Mesenchymal stem cell (in vitro differentiated cells and primary cell): ENCODE measurements at regions not wholly inside any gene's neighbourhood (a gene's known extent, or its start where the extent isn't known, plus 50 kb on each side); places are given as distances from the start of the nearest gene placed in this dataset.

Experiments
- DNase-seq: peaks from one replicate; pipeline ENCODE4 v3.0.0-alpha.2; 2013
- H2AFZ ChIP-seq: one replicate; pipeline ENCODE4 v1.6.1; 2013; ENCODE audit warnings: low read depth, mild to moderate bottlenecking, control low read depth, inconsistent platforms, low read length, moderate library complexity
- H2AK5ac ChIP-seq: 2 replicates; pipeline ENCODE4 v1.6.1; 2013; ENCODE audit warnings: low read length, moderate library complexity, mild to moderate bottlenecking, inconsistent platforms; ENCODE audit not compliant: severe bottlenecking
- H2BK120ac ChIP-seq: one replicate; pipeline ENCODE4 v1.6.1; 2013; ENCODE audit warnings: low read depth, mild to moderate bottlenecking, inconsistent platforms, low read length, moderate library complexity
- H2BK12ac ChIP-seq, 2 experiments: one replicate each; pipeline ENCODE4 v1.6.1; 2013; ENCODE audit warnings: inconsistent platforms in 2 of 2, low read length in 2 of 2, mild to moderate bottlenecking in 2 of 2, moderate library complexity in 2 of 2, control low read depth in 1 of 2
- H2BK15ac ChIP-seq: one replicate; pipeline ENCODE4 v1.6.1; 2013; ENCODE audit warnings: mild to moderate bottlenecking, low read depth, inconsistent platforms; ENCODE audit not compliant: poor library complexity, severe bottlenecking
- H2BK5ac ChIP-seq: 2 replicates; pipeline ENCODE4 v1.6.1; 2013; ENCODE audit warnings: low read depth, mild to moderate bottlenecking, low read length, control low read depth, inconsistent platforms; ENCODE audit not compliant: poor library complexity, severe bottlenecking
- H3K14ac ChIP-seq, 2 experiments: one replicate each; pipeline ENCODE4 v1.6.1; 2013; ENCODE audit warnings: inconsistent platforms in 2 of 2, low read length in 2 of 2, control low read depth in 1 of 2, mild to moderate bottlenecking in 1 of 2, moderate library complexity in 1 of 2
- H3K18ac ChIP-seq, 2 experiments: one replicate each; pipeline ENCODE4 v1.6.1; 2013; ENCODE audit warnings: inconsistent platforms in 2 of 2, low read length in 2 of 2, control low read depth in 1 of 2, low read depth in 1 of 2, mild to moderate bottlenecking in 1 of 2
- H3K23ac ChIP-seq, 2 experiments: one replicate each; pipeline ENCODE4 v1.6.1; 2013; ENCODE audit warnings: inconsistent platforms in 2 of 2, low read length in 2 of 2, mild to moderate bottlenecking in 2 of 2, moderate library complexity in 2 of 2, control low read depth in 1 of 2
- H3K27ac ChIP-seq: 2 replicates; pipeline ENCODE4 v1.5.1; 2013; ENCODE audit warnings: mild to moderate bottlenecking, moderate library complexity, low read length, control low read depth, inconsistent platforms; ENCODE audit not compliant: poor library complexity, severe bottlenecking
- H3K27me3 ChIP-seq, 2 experiments: 2 replicates each; pipeline versions ENCODE4 v1.6.1 to v1.7.0; 2013; ENCODE audit warnings: low read length in 2 of 2, mild to moderate bottlenecking in 2 of 2, moderate library complexity in 2 of 2, control low read depth in 1 of 2, inconsistent platforms in 1 of 2; ENCODE audit not compliant: control insufficient read depth in 1 of 2, insufficient read depth in 1 of 2
- H3K36me3 ChIP-seq, 2 experiments: 2 replicates each; pipeline versions ENCODE4 v1.6.1 to v1.7.0; 2013; ENCODE audit warnings: low read length in 2 of 2, control low read depth in 1 of 2, inconsistent platforms in 1 of 2, low read depth in 1 of 2, mild to moderate bottlenecking in 1 of 2; ENCODE audit not compliant: insufficient read depth in 2 of 2, control insufficient read depth in 1 of 2
- H3K4ac ChIP-seq, 2 experiments: one replicate each; pipeline ENCODE4 v1.6.1; 2013; ENCODE audit warnings: inconsistent platforms in 2 of 2, low read length in 2 of 2, mild to moderate bottlenecking in 2 of 2, moderate library complexity in 2 of 2, control low read depth in 1 of 2, low read depth in 1 of 2
- H3K4me1 ChIP-seq: 2 replicates; pipeline ENCODE4 v1.6.1; 2013; ENCODE audit warnings: low read depth, low read length, control low read depth; ENCODE audit not compliant: control insufficient read depth, insufficient read depth
- H3K4me2 ChIP-seq: 2 replicates; pipeline ENCODE4 v1.6.1; 2013; ENCODE audit warnings: low read length, mild to moderate bottlenecking, inconsistent platforms; ENCODE audit not compliant: poor library complexity, severe bottlenecking
- H3K4me3 ChIP-seq, 2 experiments: 2 replicates each; pipeline versions ENCODE4 v1.5.1 to v1.7.0; 2013; ENCODE audit warnings: low read length in 2 of 2, mild to moderate bottlenecking in 2 of 2, control low read depth in 1 of 2, low read depth in 1 of 2; ENCODE audit not compliant: insufficient read depth in 1 of 2
- H3K79me1 ChIP-seq: replicated peaks from 2 replicates; pipeline ENCODE4 v1.6.1; 2013; ENCODE audit warnings: mild to moderate bottlenecking, control low read depth, low read length, inconsistent platforms; ENCODE audit not compliant: poor library complexity, severe bottlenecking
- H3K9ac ChIP-seq: 2 replicates; pipeline ENCODE4 v1.7.0; 2013; ENCODE audit warnings: mild to moderate bottlenecking, low read length, moderate library complexity
- H3K9me3 ChIP-seq: 2 replicates; pipeline ENCODE4 v1.7.0; 2013; ENCODE audit warnings: mild to moderate bottlenecking, low read length; ENCODE audit not compliant: control insufficient read depth
- H4K8ac ChIP-seq: one replicate; pipeline ENCODE4 v1.6.1; 2013; ENCODE audit warnings: inconsistent platforms, mild to moderate bottlenecking, low read length, moderate library complexity
- H4K91ac ChIP-seq: one replicate; pipeline ENCODE4 v1.6.1; 2013; ENCODE audit warnings: mild to moderate bottlenecking, low read length, inconsistent platforms
- WGBS: methylation state at CpG from one replicate; pipeline ENCODE4 v1.1.7; 2013; ENCODE audit warnings: mixed read lengths; 5-methylcytosine and 5-hydroxymethylcytosine counted together

DNA sequence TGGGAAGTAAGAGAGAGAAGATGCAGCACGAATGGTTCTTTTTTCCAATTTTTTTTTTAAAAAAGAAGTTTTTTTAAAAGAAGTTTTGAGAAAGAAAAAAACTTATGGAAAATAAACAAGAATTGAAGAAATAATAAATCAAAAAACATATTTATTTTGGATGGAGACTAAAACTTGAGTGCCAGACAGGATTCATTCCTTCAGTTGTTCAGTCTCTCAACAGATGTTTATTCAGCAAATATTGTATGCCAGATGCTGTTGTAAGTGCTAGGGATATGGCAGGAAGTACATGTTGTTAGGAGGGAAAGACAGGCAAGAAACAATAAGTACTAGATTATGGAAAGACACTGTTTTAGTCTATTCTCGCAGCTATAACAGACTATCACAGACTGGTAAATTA, 750.7 kb upstream of the PHF14 start:
- no peak overlapping the region for H3K4me3 ChIP-seq

DNA sequence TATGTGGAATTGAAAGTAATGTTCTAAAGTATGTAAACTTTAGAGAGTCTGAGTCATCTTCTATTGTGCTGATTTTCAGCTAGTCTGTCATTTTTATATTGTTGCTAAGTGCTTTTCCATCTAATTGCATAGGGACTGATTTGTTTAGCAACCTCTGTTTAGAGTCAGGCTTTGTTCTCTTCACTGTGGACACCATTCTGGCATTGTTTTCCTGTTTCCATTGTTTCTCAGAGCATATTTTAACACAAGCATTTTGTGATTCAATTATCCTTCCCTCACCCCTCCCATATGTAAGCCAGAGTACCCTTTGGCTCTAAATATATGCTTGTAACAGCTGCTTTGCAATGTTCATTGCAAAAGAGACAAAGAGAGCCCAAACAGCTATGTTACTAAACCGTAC, 748.4 kb upstream of the PHF14 start:
- H3K4me2 ChIP-seq = no peak overlapping the region
- H2BK120ac ChIP-seq = no peak overlapping the region

More for the DNA sequence above, 750.7 kb upstream of the PHF14 start:
- Histone ChIP-seq H4K8ac (no peak overlapping the region), H4K91ac (no peak overlapping the region), H2BK120ac (no peak overlapping the region), H3K4me2 (no peak overlapping the region), H3K27ac (no peak overlapping the region), H3K14ac (no peak overlapping the region), H3K27me3 (no peaks in the 10 kb centered on the region), H2BK12ac (no peak overlapping the region), H3K79me1 (no peaks in the 10 kb centered on the region), H3K9ac (no peak overlapping the region), H3K4ac (no peak overlapping the region), H2BK5ac (no peak overlapping the region), H2AFZ (no peak overlapping the region), H3K23ac (no peak overlapping the region), H3K36me3 (no peaks in the 10 kb centered on the region), H2BK15ac (no peak overlapping the region), H3K9me3 (no peaks in the 10 kb centered on the region), H3K4me1 (no peaks in the 10 kb centered on the region), H2AK5ac (no peak overlapping the region), H3K18ac (no peak overlapping the region)
- DNase-seq = no peak
- WGBS = 89% methylated on average over 1 of the region's 2 CpGs

DNA sequence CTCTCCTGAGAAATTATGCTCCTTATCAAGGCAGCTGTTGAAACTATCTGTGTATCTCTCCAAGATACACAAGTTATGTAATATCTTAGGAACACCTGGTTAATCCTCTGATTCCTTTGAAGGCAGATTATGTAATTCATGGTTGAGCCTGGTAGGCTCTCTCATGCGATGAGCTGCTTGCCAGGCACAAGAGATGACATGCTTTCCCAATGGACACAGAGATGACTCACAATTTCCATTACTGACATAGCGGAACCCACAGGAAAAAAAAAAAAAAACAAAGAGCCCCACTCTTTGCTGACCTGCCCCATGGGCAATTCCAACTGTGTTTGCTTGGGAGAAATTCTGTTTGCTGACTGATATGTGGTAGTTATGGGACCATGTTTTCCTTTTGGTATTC, 736.4 kb upstream of the PHF14 start:
- H3K4me3 ChIP-seq = no peak overlapping the region
- no peak overlapping the region for H3K9ac ChIP-seq
- H3K23ac ChIP-seq = no peak overlapping the region
- H3K27ac ChIP-seq = no peak overlapping the region
- H3K27me3 ChIP-seq = no peaks in the 10 kb centered on the region
- H3K79me1 ChIP-seq = no peaks in the 10 kb centered on the region
- H3K4me2 ChIP-seq = no peak overlapping the region
- H2BK12ac ChIP-seq = no peak overlapping the region
- H4K91ac ChIP-seq = no peak overlapping the region
- no peak overlapping the region for H2BK120ac ChIP-seq
- peaks cover 25% of the 10 kb centered on the region for H3K9me3 ChIP-seq
- H3K18ac ChIP-seq = no peak overlapping the region
- H3K4ac ChIP-seq = no peak overlapping the region
- H3K36me3 ChIP-seq = no peaks in the 10 kb centered on the region
- H2BK5ac ChIP-seq = no peak overlapping the region
- no peak overlapping the region for H2BK15ac ChIP-seq
- DNase-seq = peak; percentile 94
- no peak overlapping the region for H3K14ac ChIP-seq
- no peak overlapping the region for H2AFZ ChIP-seq
- H4K8ac ChIP-seq = no peak overlapping the region
- no peak overlapping the region for H2AK5ac ChIP-seq
- 13% methylated on average over 1 of the region's 2 CpGs for WGBS
- no peaks in the 10 kb centered on the region for H3K4me1 ChIP-seq

More for the DNA sequence above, 748.4 kb upstream of the PHF14 start:
- Histone ChIP-seq H3K4me3 (no peak overlapping the region), H3K23ac (no peak overlapping the region), H3K79me1 (no peaks in the 10 kb centered on the region), H3K27ac (no peak overlapping the region), H3K27me3 (no peaks in the 10 kb centered on the region), H3K36me3 (no peaks in the 10 kb centered on the region), H2AFZ (no peak overlapping the region), H2BK12ac (no peak overlapping the region), H4K8ac (no peak overlapping the region), H2AK5ac (no peak overlapping the region), H2BK5ac (no peak overlapping the region), H2BK15ac (no peak overlapping the region), H3K4me1 (no peaks in the 10 kb centered on the region), H3K14ac (no peak overlapping the region), H3K4ac (no peak overlapping the region), H3K9me3 (no peaks in the 10 kb centered on the region), H3K9ac (no peak overlapping the region), H4K91ac (no peak overlapping the region), H3K18ac (no peak overlapping the region)
- WGBS = 80% methylated on average over 1 of the region's 1 CpG
- DNase-seq = peak; percentile 34

DNA sequence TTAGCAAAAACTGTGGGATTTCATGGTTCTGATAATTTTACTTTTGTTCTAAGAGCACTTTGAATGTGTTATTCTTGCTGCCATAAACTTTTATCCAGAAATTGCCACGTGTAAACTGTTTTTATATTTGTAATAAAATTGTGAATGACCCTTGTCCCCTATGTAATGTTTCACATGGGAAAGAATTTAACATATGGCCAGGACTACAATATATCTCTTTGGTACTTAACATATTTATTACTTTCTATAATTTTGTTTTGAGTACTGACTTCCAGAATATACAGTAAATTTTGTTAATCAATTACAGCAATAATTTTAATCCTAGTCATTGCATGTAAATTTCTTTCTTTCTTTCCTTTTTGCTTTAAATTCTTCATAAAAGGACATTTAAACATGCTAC, 735.0 kb upstream of the PHF14 start:
- no peak overlapping the region for H3K4me2 ChIP-seq
- no peaks in the 10 kb centered on the region for H3K79me1 ChIP-seq
- no peak overlapping the region for H3K4ac ChIP-seq
- no peak overlapping the region for H4K8ac ChIP-seq
- H2BK5ac ChIP-seq = no peak overlapping the region
- H3K27ac ChIP-seq = no peak overlapping the region
- no peaks in the 10 kb centered on the region for H3K4me1 ChIP-seq
- H3K23ac ChIP-seq = no peak overlapping the region
- no peak overlapping the region for H2BK120ac ChIP-seq
- no peak for DNase-seq
- H2AK5ac ChIP-seq = no peak overlapping the region
- WGBS = no CpG with 5 or more reads among the region's 1 CpG
- H2BK15ac ChIP-seq = no peak overlapping the region
- H3K18ac ChIP-seq = no peak overlapping the region
- H3K14ac ChIP-seq = no peak overlapping the region
- H3K9me3 ChIP-seq = peaks cover 25% of the 10 kb centered on the region
- H4K91ac ChIP-seq = no peak overlapping the region
- H3K27me3 ChIP-seq = no peaks in the 10 kb centered on the region
- H3K36me3 ChIP-seq = no peaks in the 10 kb centered on the region
- H2AFZ ChIP-seq = no peak overlapping the region
- no peak overlapping the region for H3K4me3 ChIP-seq
- no peak overlapping the region for H2BK12ac ChIP-seq
- no peak overlapping the region for H3K9ac ChIP-seq
